PC-9 (cell line): ENCODE measurements at regions not wholly inside any gene's neighbourhood (a gene's known extent, or its start where the extent isn't known, plus 50 kb on each side); places are given as distances from the start of the nearest gene placed in this dataset.

Experiments
- BruUV-seq: library from RNA; stranded (reverse); fragments of 400-500 nt; replicated peaks from 2 replicates; lab custom pipeline; 2021; lab: Mats Ljungman, UMichigan
- CTCF ChIA-PET: fragments of 300-600 bp; sonication (Branson Sonifier 250); formaldehyde crosslinking; loops from one replicate; lab custom pipeline; 2022; ENCODE audit warnings: antibody characterized with exemption; lab: Charles Lee
- POLR2A ChIA-PET: fragments of 300-600 bp; sonication (Branson Sonifier 250); formaldehyde crosslinking; loops from one replicate; lab custom pipeline; 2022; ENCODE audit warnings: antibody characterized with exemption; ENCODE audit not compliant: unreplicated experiment; lab: Charles Lee
- DNase-seq, 2 experiments: peaks; one replicate each; pipeline versions ENCODE4 v3.0.0 to v3.0.0-alpha.2; 2015 to 2022; ENCODE audit warnings: mixed read lengths in 1 of 2
- H2AFZ ChIP-seq: fragments of 200-600 bp; sonication (generic); 2 replicates; pipeline ENCODE4 v1.8.1; 2017; ENCODE audit warnings: antibody characterized with exemption
- H3F3A ChIP-seq: fragments of 200-600 bp; sonication (generic); 2 replicates; pipeline ENCODE4 v1.8.1; 2017; ENCODE audit warnings: antibody characterized with exemption, mild to moderate bottlenecking, low read depth; ENCODE audit not compliant: insufficient read depth
- H3K27ac ChIP-seq: fragments of 200-600 bp; sonication (generic); 2 replicates; pipeline ENCODE4 v1.6.1; 2016; ENCODE audit warnings: mixed run types
- H3K27me3 ChIP-seq: fragments of 200-600 bp; sonication (generic); 2 replicates; pipeline ENCODE4 v1.6.1; 2016; ENCODE audit warnings: low read depth, mixed run types; ENCODE audit not compliant: insufficient read depth
- H3K36me3 ChIP-seq: fragments of 200-600 bp; sonication (generic); 2 replicates; pipeline ENCODE4 v1.6.1; 2016; ENCODE audit warnings: low read depth, mixed run types
- H3K4me1 ChIP-seq: fragments of 200-600 bp; sonication (generic); replicated peaks from 2 replicates; pipeline ENCODE4 v1.6.1; 2016; ENCODE audit warnings: mixed run types; ENCODE audit not compliant: insufficient read depth
- H3K4me2 ChIP-seq: fragments of 200-600 bp; sonication (generic); 2 replicates; pipeline ENCODE4 v1.6.1; 2017; ENCODE audit warnings: mixed run types
- H3K4me3 ChIP-seq: fragments of 200-600 bp; sonication (generic); 2 replicates; pipeline ENCODE4 v1.6.1; 2016; ENCODE audit warnings: mixed run types
- H3K79me2 ChIP-seq: fragments of 200-600 bp; sonication (generic); 2 replicates; pipeline ENCODE4 v1.6.1; 2017; ENCODE audit warnings: low read depth, mixed run types
- H3K9me2 ChIP-seq: fragments of 200-600 bp; sonication (generic); 2 replicates; pipeline ENCODE4 v1.8.1; 2017; ENCODE audit warnings: mild to moderate bottlenecking; ENCODE audit not compliant: insufficient read depth
- H3K9me3 ChIP-seq: fragments of 200-600 bp; sonication (generic); 2 replicates; pipeline ENCODE4 v1.8.1; 2016; ENCODE audit warnings: low read depth; ENCODE audit not compliant: insufficient read depth
- H4K20me1 ChIP-seq: fragments of 200-600 bp; sonication (generic); 2 replicates; pipeline ENCODE4 v1.8.1; 2017; ENCODE audit not compliant: insufficient read depth
- CTCF ChIP-seq: fragments of 200-600 bp; sonication (generic); conservative IDR thresholded peaks from 2 replicates; pipeline ENCODE4 v1.6.1; 2017; ENCODE audit warnings: mixed run types, antibody characterized with exemption, mild to moderate bottlenecking, moderate library complexity
- EZH2 ChIP-seq: fragments of 200-600 bp; sonication (generic); IDR thresholded peaks from 2 replicates; pipeline ENCODE4 v1.8.0; 2017; ENCODE audit warnings: antibody characterized with exemption, low read depth
- intact Hi-C: fragments of 100-400 bp; cut with micrococcal nuclease; formaldehyde crosslinking; loops from one replicate; pipeline ENCODE4 v1.10.0; 2022; ENCODE audit not compliant: unreplicated experiment

GRCh38 chr10:120727001-120727400 lies 124.2 kb upstream of the WDR11 start:
- Histone ChIP-seq H3K9me3 (no peaks in the 10 kb centered on the region), H3F3A (no peaks in the 10 kb centered on the region), H2AFZ (no peak overlapping the region), H4K20me1 (no peaks in the 10 kb centered on the region), H3K4me3 (no peak overlapping the region), H3K79me2 (no peaks in the 10 kb centered on the region), H3K4me1 (no peaks in the 10 kb centered on the region), H3K9me2 (no peaks in the 10 kb centered on the region), H3K27ac (no peak overlapping the region), H3K4me2 (no peak overlapping the region), H3K27me3 (no peaks in the 10 kb centered on the region), H3K36me3 (no peaks in the 10 kb centered on the region)
- intact Hi-C loops, result no loop called here
- DNase-seq, result no peak
- ChIA-PET CTCF (no interaction called here), POLR2A (no interaction called here)
- no TSS peak for BruUV-seq
- TF ChIP-seq CTCF, result no peak
- TF ChIP-seq EZH2, result no peak

- POLR2A ChIA-PET, result no interaction called here
- no peaks in the 10 kb centered on the region for H3K79me2 ChIP-seq
- no peak overlapping the region for H3K27ac ChIP-seq
- H3F3A ChIP-seq, result no peaks in the 10 kb centered on the region
- TF ChIP-seq EZH2 (no peak), CTCF (no peak)
- CTCF ChIA-PET, result no interaction called here
- no TSS peak for BruUV-seq
- DNase-seq, result no peak
- no peak overlapping the region for H2AFZ ChIP-seq
- H3K4me2 ChIP-seq, result no peak overlapping the region
- H3K36me3 ChIP-seq, result no peaks in the 10 kb centered on the region
- H4K20me1 ChIP-seq, result no peaks in the 10 kb centered on the region
- H3K9me2 ChIP-seq, result no peaks in the 10 kb centered on the region
- no peaks in the 10 kb centered on the region for H3K9me3 ChIP-seq
- intact Hi-C loops, result no loop called here
- no peaks in the 10 kb centered on the region for H3K4me1 ChIP-seq
- H3K27me3 ChIP-seq, result no peaks in the 10 kb centered on the region
- H3K4me3 ChIP-seq, result no peak overlapping the region
Observed at GRCh38 chr10:120729547-120729946, 121.6 kb upstream of the WDR11 start.

GRCh38 chr10:120732067-120732466 lies 119.1 kb upstream of the WDR11 start:
- H3K9me3 ChIP-seq, result no peaks in the 10 kb centered on the region
- CTCF ChIA-PET, result no interaction called here
- no peak overlapping the region for H2AFZ ChIP-seq
- H3K4me3 ChIP-seq, result no peak overlapping the region
- no peaks in the 10 kb centered on the region for H3K36me3 ChIP-seq
- peak in 1 of 2 experiments; percentile 52 for DNase-seq
- H3K9me2 ChIP-seq, result no peaks in the 10 kb centered on the region
- no peak overlapping the region for H3K4me2 ChIP-seq
- H3K79me2 ChIP-seq, result no peaks in the 10 kb centered on the region
- POLR2A ChIA-PET, result no interaction called here
- H3K4me1 ChIP-seq, result no peaks in the 10 kb centered on the region
- H3F3A ChIP-seq, result no peaks in the 10 kb centered on the region
- no peaks in the 10 kb centered on the region for H4K20me1 ChIP-seq
- intact Hi-C loops, result no loop called here
- TF ChIP-seq CTCF, result no peak
- no peak for TF ChIP-seq EZH2
- no peaks in the 10 kb centered on the region for H3K27me3 ChIP-seq
- no peak overlapping the region for H3K27ac ChIP-seq
- no TSS peak for BruUV-seq
